Astrocyte of the cerebellum (primary cell): ENCODE measurements at regions not wholly inside any gene's neighbourhood (a gene's known extent, or its start where the extent isn't known, plus 50 kb on each side); places are given as distances from the start of the nearest gene placed in this dataset.

Experiments used
- DNase-seq: peaks from one replicate; pipeline ENCODE4 v3.0.0-alpha.2; 2011; ENCODE audit warnings: low read depth
- H3K4me3 ChIP-seq: 2 replicates; pipeline ENCODE4 v1.5.1; 2011; ENCODE audit warnings: mild to moderate bottlenecking, low read depth, low read length, moderate library complexity
- CTCF ChIP-seq: IDR thresholded peaks from 2 replicates; pipeline ENCODE4 v1.5.1; 2012; ENCODE audit warnings: low read length, low read depth, moderate library complexity, mild to moderate bottlenecking; ENCODE audit errors: missing control alignments
- in situ Hi-C: cut with HindIII; loops from 2 replicates; pipeline ENCODE4 v1.10.0; 2017; ENCODE audit warnings: low sequenced_read_pairs

- no peak for DNase-seq
- TF ChIP-seq CTCF = no peak
- in situ Hi-C loops = no loop called here
- H3K4me3 ChIP-seq = no peak overlapping the region
Observed at GRCh38 chr10:46226900-46227558, 59.8 kb upstream of the ANTXRL start.

GRCh38 chr10:46227571-46227935, 59.2 kb upstream of the ANTXRL start:
- DNase-seq = no peak
- no peak overlapping the region for H3K4me3 ChIP-seq
- in situ Hi-C loops = no loop called here
- TF ChIP-seq CTCF = no peak

- no peak for DNase-seq
- TF ChIP-seq CTCF = no peak
- no peak overlapping the region for H3K4me3 ChIP-seq
- in situ Hi-C loops = no loop called here
Observed at GRCh38 chr10:46227936-46228562, 58.7 kb upstream of the ANTXRL start.

- DNase-seq = peak; percentile 28
- TF ChIP-seq CTCF = peak; percentile 89
- H3K4me3 ChIP-seq = no peak overlapping the region
- in situ Hi-C loops = no loop called here
Observed at GRCh38 chr10:46228563-46229071, 58.2 kb upstream of the ANTXRL start.

- no peak for DNase-seq
- H3K4me3 ChIP-seq = no peak overlapping the region
- in situ Hi-C loops = no loop called here
- TF ChIP-seq CTCF = peak; percentile 67
Observed at GRCh38 chr10:46229144-46229563, 57.6 kb upstream of the ANTXRL start.

GRCh38 chr10:46230615-46231014, 56.2 kb upstream of the ANTXRL start:
- in situ Hi-C loops = no loop called here
- TF ChIP-seq CTCF = no peak
- no peak for DNase-seq
- no peak overlapping the region for H3K4me3 ChIP-seq
